Umbilical cord (tissue), 1 donor: ENCODE measurements at regions not wholly inside any gene's neighbourhood (a gene's known extent, or its start where the extent isn't known, plus 50 kb on each side); places are given as distances from the start of the nearest gene placed in this dataset.
"Not testable (repeated sequence)": the region's sequence is repeated elsewhere in the genome, so short reads cannot be mapped to it uniquely, and the experiment has no call there.

Source experiments
- DNase-seq: peaks from one replicate; pipeline ENCODE4 v3.0.0-alpha.2; 2015; ENCODE audit warnings: low spot score

DNA sequence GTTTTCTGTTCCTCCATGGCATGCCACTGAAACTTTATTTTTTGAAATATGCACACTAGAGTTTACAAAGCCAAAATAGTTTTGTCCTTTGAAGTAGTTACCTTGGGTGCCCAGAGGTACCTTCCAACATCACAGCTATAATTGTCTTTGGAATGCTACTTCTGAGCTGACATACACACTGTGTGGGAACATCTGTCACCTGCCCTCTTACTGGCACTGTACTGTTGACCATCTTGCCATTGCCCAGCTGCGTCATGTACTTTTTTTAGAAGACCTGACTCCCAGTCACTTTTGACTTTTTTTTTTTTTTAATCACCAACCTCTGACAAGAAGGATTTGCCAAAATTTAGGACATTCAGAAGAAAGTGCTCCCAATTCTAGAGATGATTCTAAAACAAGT is 200.5 kb upstream of the CXorf66 start:
- DNase-seq = no peak

DNA sequence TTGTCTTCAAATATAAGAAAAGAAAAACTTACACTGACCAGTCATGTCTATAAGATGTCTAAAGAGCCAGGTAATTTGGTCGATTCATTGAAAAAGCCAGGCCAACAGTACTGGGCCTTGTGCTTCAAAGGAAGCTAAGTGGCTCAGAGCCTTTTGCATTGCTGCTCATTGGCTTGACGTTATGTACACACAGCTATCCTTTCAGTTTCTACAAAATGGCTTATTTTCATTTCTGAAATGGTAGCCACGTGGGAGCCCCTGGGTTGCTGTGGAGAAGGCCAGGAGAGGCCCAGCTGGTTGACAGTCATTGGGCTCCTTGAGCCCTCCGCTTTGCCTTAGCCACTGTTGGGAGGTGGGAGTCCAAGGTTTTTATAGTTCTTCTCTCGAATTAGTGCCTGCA is 199.1 kb upstream of the CXorf66 start:
- DNase-seq = no peak

DNA sequence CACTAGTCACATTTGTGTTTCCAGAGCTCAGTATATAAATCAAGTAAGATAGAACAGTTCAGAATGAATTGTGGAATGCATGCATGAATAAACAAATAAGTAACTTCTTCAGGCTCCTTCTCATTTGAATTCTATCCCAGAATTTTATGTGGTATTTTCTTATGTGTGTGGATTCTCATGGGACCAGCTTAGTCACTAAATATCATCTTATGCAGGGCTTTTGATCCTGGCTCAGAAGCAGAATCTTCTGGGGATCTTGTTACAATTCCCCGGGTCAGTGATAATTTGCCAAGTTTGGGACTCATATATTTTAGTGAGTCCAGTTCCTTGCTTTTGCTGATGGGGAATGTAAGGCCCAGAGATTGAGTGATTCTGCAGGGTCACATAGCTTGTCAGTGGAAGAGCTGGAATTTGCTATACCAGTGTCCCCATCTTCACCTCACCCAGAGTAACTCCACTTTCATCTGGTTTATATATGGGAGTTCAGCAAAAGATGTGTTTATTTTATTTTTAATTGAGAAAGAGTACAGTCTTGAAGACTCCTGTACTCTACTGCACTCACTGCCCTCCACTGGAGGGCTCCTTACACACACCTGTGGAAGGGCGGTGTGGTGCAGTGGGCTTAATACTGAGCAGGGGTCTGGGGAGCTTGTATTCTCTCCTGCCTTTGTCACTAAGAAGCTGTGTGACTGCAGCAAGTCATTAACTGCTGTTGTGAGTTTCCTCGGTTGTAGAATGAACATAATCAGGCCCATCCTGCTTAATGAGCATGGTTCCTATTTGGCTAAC is 198.2 kb upstream of the CXorf66 start:
- DNase-seq = peak; percentile 82

DNA sequence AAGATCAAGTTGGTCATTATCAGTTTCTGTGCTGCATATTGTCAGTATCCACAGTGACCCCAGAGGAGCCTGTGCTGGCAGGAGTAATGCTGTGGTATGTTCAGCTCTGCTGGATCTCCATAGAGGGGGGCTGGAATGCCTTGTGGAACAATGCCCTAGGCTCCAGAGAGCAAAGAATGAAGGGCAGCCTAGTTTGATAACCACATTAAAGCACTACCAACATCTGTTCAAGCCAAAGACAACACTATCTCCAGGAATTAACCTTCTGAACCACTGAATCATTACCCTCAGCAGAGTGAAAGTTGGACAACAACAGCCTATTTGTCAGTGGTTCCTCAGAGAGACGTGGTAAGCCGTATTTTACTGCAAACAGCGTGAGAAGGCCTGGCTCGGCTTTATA is 192.3 kb upstream of the CXorf66 start:
- DNase-seq = peak; percentile 67

DNA sequence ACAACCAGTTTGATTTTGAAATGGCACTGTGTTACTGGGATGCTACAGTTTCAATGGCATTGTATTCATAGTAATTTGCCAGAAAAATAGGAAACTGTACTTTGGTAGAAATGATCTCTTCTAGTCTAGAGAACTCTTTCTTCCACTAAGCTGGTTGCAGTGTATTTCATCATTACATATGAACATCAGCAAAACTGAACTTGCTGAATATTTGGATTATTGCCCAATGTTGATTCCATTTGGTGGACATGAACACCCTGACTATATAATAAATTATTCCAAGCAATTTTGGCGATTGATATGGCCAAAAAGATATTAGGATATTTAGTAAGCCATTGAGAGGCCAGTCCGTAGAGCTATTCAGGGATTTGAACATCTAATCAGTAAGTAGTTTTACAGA is 191.8 kb upstream of the CXorf66 start:
- no peak for DNase-seq

DNA sequence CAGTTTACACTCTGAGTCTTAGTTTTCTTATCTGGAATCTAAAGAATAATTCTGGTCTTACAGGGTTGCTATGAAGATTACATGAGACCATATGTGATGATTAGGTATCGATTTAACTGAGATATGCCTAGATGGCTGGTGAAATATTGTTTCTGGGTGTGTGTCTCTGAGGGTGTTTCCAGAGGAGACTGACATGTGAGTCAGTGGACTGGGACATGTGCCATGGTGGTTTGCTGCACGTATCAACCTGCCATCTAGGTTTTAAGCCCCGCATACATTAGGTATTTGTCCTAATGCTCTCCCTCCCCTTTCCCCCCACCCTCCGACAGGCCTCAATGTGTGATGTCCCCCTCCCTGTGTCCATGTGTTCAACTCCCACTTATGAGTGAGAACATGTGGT is 186.0 kb upstream of the CXorf66 start:
- no peak for DNase-seq

DNA sequence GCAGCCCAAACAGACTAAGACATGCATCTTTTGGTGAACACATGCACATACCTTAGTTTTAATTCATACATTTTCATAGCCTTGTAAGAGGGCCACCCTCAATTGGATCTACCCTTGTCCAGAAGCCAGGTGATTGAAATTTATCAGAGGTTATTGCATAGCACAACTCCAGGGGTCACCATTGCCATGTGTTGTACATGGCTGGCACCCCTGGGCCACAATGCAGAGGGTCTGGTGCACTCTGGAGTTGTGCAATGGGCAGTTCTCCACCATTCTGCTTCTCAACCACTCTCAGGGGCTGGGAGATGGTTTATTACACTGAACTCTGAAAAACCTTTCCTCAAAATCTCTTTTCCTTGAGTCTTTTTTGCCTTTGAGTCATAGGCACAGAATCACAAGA is 184.4 kb upstream of the CXorf66 start:
- no peak for DNase-seq

DNA sequence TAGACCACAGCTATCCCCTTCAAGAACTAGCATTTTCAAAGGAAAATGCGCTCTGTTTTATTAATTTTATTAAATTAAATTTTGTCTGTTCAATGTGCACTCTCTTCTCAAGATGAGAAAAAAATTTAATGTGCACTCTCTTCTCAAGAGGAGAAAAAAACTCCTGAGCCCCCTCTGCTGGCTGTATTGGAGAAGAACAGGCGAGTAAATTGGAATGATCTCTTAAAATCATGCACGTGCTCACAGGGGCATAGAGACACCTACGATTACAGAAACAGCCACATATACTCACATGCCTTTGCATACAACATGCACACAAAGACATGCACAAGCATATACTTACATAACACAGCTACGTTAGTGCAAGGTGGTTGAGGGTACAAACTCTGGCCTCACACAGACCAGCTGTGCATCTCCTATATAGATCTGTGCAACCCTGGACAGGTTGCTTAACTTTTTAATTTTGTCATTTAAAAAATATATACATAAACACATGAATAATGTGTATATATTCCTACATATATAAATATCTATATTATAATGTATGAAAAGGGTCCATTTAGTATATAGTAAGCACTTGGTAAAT is 176.2 kb upstream of the CXorf66 start:
- peak; percentile 26 for DNase-seq

DNA sequence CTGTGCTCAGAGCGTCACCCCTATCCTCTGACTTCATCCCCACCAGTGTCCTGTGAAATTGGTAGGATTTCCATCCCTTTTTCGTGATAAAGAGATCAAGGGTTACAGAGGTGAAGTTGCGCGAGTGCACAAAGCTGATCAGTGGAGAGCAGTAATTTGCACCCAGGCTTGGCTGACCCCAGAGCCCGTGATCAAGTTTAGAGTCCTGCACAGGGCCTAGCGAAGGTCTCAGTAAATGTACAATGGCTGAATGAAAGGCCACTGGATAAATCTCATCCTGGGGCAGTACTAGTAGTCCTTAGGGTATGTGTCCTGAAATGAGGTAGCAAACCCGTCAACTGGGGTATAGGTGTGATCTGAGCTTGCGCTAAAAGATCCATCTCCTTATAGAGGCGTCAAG is 173.2 kb upstream of the CXorf66 start:
- not testable (repeated sequence) for DNase-seq

DNA sequence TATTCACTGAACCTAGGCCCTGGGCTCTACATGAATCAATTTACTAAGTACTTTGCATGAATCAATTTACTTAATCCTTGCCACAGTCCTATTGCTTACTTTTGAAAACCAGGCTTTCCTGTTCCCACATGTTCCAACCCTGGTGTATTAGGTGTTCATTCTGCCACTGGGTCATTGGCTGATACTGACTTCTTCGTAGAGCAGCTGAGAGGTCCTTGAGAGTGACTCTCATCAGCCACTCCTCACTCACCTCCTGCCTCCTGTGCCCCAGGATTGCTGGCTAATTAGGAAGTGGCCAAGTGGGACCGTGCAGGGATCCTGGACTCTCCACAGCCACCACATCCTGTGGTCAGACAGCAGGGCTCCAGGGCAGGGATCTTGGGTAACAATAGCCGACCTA is 172.7 kb upstream of the CXorf66 start:
- DNase-seq = not testable (repeated sequence)

DNA sequence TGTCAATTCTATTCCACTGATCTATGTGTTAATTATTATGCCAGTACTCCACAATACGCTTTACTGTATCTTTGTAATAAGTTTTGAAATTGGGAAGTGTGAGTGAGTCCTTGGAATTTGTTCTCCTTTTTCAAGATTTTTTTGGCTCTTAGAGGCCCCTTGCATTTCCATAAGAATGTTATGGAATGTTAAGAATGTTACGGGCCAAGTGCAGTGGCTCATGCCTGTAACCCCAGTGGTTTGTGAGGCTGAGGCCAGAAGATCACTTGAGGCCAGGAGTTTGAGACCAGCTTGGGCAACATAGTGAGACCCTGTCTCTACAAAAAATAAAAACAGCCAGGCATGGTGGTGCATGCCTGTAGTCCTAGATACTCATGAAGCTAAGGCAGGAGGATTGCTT is 167.6 kb upstream of the CXorf66 start:
- no peak for DNase-seq

DNA sequence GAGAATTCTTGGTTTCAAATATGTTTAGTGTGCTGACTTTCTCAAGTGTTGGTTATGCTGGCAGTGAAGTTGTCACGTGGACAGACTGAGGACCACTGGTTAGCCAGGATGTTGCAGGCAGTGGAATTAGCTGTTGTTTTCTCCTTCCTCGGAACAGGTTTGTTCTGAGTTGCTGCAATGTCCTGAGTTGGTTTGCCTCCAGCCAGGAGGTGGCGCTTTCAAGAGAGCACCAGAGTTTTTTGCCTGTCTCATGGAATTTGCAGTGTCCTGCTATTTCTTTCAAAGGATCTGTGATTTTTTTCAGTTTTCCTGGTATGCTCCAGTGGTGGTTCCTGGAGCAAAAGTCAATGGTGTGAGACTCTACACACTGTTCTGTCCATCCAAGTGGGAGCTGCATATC is 158.1 kb upstream of the CXorf66 start:
- no peak for DNase-seq

DNA sequence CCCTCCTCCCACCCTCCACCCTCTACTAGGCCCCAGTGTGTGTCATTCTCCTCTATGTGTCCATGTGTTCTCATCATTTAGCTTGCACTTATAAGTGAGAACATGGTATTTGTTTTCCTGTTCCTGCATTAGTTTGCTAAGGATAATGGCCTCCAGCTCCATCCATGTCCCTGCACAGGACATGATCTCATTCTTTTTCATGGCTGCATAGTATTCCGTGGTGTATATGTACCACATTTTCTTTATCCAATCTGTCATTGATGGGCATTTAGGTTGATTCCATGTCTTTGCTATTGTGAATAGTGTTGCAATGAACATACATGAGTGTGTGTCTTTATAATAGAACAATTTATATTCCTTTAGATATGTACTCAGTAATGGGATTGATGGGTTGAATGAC is 148.7 kb upstream of the CXorf66 start:
- not testable (repeated sequence) for DNase-seq

DNA sequence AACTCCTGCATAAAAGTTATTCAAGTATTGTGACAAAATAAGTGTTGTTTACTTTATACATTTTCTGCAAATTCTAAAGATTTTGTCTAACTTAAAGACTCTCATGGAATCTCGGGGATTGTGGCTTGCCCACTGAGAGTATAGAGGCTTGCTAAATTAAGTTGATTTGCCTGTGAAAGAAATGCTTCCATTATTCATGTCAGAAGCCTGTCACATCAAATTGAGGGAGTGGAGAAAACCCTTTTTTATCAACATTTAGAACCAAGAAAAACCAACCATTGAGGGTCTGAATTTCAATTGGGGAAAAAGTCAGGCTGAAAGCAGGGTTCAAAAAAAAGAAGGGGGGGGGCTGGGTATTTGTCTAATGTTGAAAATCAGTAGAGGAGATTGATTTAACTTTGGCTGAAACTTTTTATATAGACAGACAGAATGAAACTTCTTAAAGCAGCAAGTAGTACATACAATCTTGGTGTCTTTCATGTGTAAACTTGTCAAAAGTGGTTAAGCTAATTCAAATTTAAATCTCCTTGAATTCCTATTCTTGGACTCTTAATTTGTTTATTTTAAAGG is 144.8 kb upstream of the CXorf66 start:
- no peak for DNase-seq

DNA sequence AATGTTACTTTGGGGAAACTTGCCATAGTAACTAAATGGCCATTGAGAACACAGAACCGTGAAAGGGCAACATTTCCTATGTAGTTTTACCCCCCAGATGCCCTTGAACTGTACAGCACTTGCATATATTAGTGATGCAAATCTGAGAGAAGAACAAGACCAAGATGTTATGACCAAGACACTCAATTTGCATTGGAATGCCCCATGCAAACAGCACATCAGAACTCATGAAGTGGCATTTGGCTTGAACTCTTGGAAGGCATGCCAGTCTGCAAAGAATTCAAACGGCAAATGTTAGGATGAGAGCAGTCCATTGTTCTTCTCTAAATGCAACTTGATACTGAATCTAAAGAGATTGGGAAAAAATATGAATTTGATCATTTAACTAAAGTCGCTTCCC is 139.4 kb upstream of the CXorf66 start:
- no peak for DNase-seq

DNA sequence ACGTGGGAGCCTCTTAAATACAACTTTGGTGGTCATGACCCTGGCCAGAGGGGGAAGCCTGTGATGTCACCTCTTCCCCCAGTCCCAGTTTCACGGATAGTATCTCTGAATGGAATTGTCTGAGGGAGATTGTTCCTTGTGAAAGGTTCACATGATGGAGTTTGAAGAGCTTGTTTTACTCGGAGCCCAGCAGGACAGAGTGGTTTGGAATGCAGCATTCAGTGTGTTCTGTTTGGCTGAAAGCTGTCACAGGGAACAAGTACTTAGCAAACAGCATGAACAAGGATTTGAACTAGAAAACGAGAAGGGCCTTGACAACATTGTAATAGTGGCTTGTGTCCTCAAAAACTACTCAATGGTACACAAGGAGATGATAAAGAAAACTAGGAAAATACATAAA is 133.9 kb upstream of the CXorf66 start:
- no peak for DNase-seq

DNA sequence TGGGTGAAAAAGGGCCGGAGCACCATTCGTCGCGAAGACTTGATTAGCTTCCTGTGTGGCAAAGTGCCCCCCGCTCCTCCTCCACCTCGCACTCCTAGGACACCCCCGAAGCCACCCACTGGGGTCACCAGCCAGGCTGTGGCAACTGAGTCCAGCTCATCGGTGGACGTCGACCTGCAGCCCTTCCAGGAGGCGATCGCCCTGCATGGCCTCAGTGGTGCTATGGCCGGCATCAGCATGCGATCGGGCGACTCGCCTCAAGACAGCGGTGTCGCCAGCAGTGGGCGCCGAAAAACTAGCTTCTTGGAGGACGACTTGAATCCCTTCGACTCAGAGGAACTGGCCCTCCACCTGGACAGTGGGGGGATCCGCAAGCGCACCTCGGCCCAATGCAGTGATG is 126.8 kb upstream of the CXorf66 start:
- DNase-seq = no peak

DNA sequence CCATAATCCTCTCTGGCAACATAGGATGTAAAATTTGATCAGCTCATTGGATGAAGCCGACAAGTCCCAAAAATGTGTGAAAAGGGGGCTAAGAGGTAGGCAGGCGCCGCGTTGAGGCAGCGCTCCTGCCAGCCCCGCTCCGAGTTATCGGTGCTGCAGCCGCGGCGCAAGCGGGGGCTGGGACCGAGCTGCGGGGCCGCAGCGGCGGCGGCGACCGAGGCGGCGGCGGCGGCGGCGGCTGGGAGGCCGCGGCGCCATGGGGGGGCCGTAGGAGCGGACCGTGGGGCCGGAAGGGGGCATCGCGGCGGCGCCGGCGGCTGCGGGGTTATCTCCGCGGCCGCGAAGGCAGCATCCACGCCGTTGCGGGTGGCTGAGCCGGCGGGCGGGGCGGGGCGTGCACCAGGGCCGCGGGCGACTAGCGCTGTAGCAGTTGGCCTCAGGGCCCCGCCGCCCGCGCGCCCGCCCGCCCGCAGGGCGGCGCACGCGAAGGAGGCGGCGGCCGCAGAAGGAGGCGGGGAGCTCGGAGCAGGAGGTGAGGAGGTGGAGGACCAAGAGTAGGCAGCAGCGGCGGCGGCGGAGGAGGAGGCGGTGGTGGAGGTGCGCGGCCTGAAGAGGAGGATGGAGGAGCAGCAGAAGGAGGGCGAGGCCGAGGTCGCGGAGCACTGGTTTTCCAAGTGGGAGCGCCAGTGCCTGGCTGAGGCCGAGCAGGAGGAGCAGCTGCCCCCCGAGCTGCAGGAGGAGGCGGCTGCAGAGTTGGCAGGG is 126.0 kb upstream of the CXorf66 start:
- no peak for DNase-seq

DNA sequence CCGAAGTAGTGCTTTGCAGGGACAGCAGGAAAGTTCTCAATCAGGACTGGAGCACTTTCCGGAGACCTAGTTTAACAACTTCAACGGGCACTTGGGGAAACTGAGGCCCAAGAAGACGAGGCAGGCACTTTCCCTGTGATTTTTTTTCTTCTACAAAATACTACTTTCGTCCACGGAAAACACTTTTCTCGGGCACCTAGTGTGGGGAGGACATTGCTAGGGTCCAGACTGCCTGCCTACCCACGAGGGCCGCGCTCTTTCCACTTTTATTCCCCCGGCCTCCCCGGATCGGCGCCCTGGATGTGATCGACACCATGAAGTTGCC is 125.4 kb upstream of the CXorf66 start:
- no peak for DNase-seq

DNA sequence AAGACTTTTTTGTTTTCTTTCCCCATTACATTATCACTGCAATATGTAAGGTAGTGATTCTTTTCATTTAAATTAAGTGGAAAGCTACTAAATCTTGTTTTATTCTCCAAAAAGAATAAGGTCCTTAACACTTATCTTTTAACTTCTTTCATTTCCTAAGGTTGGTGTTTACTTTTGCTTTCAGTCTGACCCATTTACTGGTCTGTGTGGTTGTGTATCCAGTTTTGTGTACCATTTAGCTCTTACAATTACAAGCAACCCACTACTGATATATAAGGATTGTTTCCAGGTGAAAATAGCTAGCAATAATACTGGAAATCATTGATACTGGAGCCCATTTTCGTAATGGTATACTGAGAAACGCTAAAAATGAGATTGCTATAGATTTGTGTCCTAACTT is 123.1 kb upstream of the CXorf66 start:
- no peak for DNase-seq

DNA sequence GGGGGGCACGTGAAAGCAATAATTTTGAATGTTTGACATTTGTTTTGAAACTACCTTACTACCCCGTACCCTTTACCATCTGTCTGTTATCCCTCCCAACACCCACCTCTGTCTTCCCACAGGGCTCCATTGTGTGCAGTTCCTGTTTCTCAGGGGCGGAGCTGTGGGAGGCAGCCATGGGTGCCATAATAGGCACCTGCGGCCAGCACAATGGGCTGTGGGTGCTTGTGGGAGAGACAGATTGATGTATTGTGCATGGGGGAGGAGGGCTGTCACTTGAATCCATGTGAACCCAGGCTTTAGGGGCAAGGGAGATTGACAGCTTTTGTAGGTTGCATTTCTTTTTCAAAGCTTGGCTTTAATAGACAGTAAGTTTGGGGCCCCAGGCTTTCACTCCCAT is 122.6 kb upstream of the CXorf66 start:
- no peak for DNase-seq

DNA sequence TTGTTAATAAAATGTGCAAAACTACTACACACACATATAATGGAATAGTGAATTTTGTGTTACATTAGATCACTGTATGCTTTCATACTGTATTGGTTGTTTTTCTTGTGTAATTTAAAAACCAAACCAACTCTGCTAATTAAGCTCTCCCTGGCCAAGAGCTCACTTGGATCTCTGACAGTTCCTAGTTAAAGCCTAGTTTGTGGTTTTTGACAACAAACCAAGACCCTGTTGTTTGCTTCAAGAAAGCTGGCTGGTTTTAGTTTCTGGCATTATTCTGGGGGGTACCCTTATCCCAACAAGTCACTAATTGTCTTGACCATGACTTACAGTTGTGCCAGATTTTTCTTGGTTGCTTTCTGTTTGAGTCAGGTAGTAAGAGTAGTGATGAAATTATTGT is 121.4 kb upstream of the CXorf66 start:
- DNase-seq = no peak

DNA sequence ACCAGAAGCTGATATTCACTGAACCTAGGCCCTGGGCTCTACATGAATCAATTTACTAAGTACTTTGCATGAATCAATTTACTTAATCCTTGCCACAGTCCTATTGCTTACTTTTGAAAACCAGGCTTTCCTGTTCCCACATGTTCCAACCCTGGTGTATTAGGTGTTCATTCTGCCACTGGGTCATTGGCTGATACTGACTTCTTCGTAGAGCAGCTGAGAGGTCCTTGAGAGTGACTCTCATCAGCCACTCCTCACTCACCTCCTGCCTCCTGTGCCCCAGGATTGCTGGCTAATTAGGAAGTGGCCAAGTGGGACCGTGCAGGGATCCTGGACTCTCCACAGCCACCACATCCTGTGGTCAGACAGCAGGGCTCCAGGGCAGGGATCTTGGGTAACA is 109.5 kb upstream of the CXorf66 start:
- not testable (repeated sequence) for DNase-seq
